Daoy (cell line): ENCODE measurements at regions not wholly inside any gene's neighbourhood (a gene's known extent, or its start where the extent isn't known, plus 50 kb on each side); places are given as distances from the start of the nearest gene placed in this dataset.

ENCODE experiments used
- DNase-seq: peaks from one replicate; pipeline ENCODE4 v3.0.0-alpha.2; 2015; ENCODE audit warnings: low read depth

GRCh38 chr2:8515864-8516533, 165.9 kb upstream of the ID2 start:
- DNase-seq, result no peak

- DNase-seq, result no peak
Measured at GRCh38 chr2:8517850-8518498, 163.9 kb upstream of the ID2 start.

DNA sequence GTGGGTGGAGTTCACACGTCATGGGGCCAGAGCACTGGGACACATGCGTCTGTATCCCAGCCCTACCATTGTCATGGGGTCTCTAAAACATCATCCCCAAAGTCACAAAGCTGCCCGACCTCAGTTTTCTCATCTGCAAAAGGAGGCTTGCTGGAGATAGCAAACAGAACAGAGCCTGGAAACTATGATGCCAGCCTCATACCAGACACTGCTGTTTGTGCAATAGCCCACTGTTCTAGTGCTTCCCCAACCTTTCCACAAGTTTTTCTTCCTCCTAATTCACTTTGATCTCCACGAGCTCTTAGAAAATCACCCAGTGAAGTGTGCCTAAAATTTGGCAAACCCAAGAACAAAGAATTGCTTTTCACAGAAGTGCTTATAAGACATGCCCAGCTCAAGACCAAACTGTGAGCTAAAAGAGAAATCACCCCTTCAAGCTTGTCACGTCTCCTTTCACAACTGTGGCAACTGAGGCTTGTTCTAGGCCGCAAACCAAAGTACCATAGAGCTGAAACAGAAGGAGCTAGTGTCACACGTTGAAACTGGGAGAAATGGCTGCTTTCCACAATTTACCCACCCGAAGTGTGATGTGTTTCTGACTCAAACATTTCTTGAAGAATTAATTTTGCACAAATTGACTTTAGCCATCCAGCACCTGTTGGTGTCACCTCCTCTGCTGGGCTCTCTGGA, 162.7 kb upstream of the ID2 start:
- DNase-seq, result no peak

DNA sequence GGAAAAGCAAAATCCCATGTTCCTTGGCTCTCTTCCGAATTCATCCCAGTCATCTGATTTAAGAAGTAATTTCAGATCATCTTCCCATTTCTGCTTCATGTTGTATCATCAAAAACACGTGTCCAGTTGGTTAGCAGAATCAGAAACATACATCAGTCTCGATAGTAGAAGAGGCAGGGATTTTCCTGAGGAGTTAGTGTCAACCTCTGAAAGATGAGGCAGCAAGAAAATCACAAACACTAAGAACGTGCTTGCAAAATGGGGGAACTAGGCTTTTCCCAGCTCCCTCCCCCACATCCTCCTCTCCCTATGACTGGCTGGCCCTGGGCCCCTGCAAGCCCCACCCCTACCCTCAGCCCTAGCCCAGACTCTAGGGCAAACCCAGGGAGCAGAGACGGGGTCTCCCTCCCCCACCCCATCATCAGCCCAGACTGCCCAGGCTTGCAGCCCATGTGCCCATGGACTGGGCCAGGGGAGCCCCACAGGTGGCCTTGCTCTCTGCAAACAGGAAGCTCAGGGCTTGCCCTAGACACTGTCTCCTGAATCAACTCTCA, 161.0 kb upstream of the ID2 start:
- DNase-seq, result no peak

DNA sequence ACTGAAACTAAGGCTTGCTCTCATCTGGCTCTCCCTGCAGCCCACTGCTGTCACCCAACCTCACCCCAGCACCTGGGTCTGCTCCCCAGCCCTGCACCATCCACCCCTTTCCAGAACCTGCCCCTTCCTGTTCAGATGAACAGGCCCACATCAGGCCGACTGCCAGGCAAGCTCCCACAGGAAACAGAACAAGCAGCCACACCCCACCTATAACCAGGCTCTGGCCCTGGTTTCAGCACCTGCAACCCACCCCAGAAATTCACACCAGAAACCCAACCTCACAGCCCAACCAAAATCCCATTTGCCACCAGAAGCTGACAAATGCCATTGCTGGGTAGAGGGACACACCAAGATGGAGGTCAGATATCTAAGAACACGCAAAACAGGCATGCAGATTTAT, 159.2 kb upstream of the ID2 start:
- no peak for DNase-seq

DNA sequence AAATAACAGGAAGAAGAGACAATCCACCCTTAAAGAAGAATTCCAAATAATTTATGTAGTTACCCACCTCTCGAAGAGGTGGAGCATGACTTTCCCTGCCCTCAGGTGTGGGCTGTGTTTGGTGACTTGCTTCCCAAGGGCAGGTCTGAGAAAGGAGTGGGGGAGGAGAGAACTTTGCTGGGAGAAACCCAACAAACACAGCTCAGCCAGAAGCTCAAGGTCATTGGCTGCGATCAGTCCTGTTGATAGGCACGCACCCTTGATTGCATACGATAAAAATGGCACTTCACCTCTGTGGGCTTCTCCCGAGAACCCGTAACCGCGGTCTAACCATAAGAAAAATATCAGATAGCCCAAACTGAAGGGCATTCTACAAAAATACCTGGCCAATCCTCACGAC, 157.5 kb upstream of the ID2 start:
- DNase-seq, result no peak

GRCh38 chr2:8524823-8525222, 157.0 kb upstream of the ID2 start:
- no peak for DNase-seq

DNA sequence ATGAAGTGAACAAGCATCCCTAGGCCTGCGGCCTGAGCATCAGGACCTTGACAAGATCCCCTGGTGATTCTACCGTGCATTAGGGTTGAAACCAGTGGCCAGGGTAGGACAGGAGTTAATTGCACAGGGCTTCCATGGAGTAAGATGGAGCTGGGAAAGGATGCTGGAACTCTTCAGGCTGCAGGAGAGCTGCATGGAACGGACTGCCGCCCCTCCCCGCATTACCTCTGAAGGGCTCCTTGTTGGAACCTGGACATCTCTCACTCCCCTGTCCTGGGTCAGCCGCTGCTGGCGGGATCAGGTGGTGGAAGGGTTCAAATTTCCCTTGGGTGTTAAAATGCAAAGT, 156.6 kb upstream of the ID2 start:
- no peak for DNase-seq

- peak; percentile 69 for DNase-seq
Measured at GRCh38 chr2:8525582-8526402, 156.1 kb upstream of the ID2 start.

DNA sequence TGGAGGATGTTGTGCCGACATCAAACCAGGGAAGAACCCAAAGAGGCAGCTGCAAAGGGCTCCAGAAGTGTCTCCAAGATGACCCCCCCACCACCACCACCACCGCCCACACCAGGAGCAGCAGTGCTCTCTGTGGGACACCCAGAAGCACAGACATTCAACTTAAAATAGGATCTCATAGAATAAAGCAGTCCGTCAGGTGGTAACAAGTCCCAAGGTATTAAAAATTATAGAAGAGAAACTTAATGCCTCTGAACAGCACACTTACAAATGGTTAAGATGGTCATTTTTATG, 155.5 kb upstream of the ID2 start:
- no peak for DNase-seq

- DNase-seq, result no peak
Measured at GRCh38 chr2:8527031-8527430, 154.8 kb upstream of the ID2 start.

DNA sequence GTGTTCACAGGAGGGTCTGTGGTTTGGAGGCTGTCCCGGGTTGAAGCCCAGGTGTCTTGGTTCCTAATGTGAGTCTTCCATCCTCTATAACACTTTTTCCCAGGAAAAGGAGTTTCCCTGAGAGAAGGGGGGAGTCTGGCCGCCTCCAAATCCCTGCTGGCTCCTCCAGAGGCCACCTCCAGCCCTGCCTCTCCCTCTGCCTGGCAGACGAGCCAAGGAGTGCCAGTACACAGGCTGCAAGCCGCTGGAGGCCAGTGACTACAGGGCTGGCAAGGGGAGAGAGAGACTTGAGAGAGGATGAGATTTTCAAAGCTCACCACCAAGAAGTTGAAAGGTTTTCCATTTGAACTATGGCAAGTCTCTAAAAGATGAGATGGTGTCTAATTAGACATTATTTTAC, 154.2 kb upstream of the ID2 start:
- no peak for DNase-seq

- no peak for DNase-seq
Measured at GRCh38 chr2:8528863-8529262, 153.0 kb upstream of the ID2 start.

GRCh38 chr2:8529706-8530277, 152.1 kb upstream of the ID2 start:
- DNase-seq, result no peak

DNA sequence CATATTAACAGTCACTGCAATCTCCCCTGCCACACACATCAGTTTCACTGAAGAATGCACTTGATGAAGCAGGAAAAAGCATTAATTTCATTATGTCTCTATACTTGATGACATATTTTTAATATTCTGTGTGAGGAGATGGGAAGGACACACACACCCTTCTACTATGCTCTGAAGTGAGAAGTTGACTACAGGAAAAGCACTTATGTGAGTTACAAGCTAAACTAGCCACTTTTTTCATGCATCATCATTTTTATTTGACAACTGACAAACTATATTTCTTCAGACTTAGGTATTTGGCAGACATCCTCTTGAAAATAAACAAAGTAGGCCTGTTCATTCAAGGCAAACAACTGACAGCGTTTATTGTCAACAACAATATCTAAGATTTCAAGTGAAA, 150.4 kb upstream of the ID2 start:
- no peak for DNase-seq

- DNase-seq, result no peak
Measured at GRCh38 chr2:8532438-8532837, 149.4 kb upstream of the ID2 start.

DNA sequence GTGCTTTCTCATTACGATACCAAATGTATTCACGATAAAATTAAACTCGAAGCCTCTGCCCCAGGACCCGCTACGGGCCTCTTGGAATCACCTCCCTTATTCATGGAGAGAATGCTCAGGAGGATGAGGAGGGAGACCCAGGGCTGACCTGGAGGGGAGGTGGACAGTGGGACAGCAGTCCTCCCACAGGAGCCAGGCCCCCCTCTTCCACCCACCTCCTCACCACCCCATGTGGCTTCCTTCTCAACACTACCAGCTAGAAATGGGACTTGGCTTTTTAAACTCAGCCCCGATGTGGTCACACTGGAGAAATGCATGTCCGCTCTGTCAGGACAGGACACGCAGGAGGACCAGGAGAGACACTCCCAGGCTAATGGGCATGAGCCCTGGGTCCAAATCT, 147.9 kb upstream of the ID2 start:
- DNase-seq, result no peak

GRCh38 chr2:8534386-8534728, 147.5 kb upstream of the ID2 start:
- DNase-seq, result no peak

GRCh38 chr2:8534729-8535468, 147.0 kb upstream of the ID2 start:
- DNase-seq, result no peak

DNA sequence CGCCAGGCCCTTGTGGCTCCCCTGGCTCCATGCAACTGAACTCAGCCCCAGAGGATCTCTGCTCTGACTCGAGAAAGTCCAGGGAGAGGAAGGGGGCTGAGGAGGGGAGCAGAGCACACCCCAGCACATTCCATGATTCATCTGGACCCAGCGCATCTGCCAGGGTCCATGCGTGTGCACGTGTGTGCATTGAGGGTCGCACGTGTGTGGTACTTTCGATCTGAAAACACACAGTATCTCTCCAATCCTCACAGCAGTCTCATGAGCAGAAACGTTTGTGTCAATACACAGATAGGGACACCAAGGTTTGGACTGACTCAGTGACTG, 146.4 kb upstream of the ID2 start:
- DNase-seq, result no peak

DNA sequence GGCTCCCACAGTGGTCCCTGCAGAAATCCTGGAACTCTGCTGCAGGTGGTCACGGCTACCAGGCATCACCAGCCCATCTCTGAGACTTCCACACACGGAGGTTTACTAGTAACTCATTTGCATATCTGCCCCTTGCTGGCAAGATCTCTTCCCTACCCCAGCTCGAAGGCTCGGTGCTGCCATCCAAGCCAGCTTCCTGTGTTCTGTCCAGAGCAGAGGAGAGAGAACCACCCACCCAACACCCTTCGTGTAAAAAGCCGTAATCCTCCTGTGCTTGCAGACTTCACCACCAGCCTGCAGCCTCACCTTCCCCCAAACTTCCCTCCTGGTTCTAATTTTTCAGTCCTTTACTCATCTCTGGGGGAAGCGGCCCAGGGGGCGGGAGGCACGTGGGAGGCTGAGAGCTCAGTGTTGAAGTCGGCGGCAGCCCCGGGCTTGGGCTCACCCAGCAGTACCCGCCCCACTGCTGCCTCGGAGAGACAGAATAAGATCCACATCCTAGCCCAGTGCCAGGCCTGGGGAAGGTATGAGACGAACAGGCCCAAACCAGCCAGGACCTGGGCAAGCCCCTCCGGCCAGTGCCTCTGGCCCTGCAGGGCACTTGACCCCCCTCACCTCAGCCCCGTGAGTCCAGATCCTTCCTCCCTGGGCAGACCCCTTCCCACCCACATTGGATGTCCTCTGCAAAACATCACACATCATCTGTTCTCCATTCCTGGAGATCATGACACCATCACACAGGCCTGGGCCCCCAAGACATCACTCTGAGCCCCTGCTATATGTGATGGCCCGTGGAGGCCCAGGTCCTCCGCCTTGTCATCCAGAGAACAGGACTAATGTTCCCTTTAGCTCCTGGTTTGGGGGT, 145.8 kb upstream of the ID2 start:
- DNase-seq, result no peak
